ENCODE measurements at regions not wholly inside any gene's neighbourhood (a gene's known extent, or its start where the extent isn't known, plus 50 kb on each side); places are given as distances from the start of the nearest gene placed in this dataset.

GRCh38 chr2:13230221-13230620, 513.5 kb downstream of the TRIB2 start:
- no peak overlapping the region for H3K4me3 ChIP-seq (ENCODE audit: low read depth, low read length)
- DNase-seq (ENCODE audit: low read depth, low spot score), result peak; percentile 4
- no peak for TF ChIP-seq CTCF (IDR thresholded peaks at IDR 0.05; ENCODE audit: low read depth, low read length)
- in situ Hi-C loops (cut with HindIII; ENCODE audit: low sequenced_read_pairs), result no loop called here

GRCh38 chr2:13240061-13240460, 523.3 kb downstream of the TRIB2 start:
- no peak overlapping the region for H3K4me3 ChIP-seq (ENCODE audit: low read depth, low read length)
- in situ Hi-C loops (cut with HindIII; ENCODE audit: low sequenced_read_pairs), result no loop called here
- TF ChIP-seq CTCF (IDR thresholded peaks at IDR 0.05; ENCODE audit: low read depth, low read length), result no peak
- no peak for DNase-seq (ENCODE audit: low read depth, low spot score)

- DNase-seq (ENCODE audit: low read depth, low spot score), result no peak
- H3K4me3 ChIP-seq (ENCODE audit: low read depth, low read length), result no peak overlapping the region
- TF ChIP-seq CTCF (IDR thresholded peaks at IDR 0.05; ENCODE audit: low read depth, low read length), result no peak
- in situ Hi-C loops (cut with HindIII; ENCODE audit: low sequenced_read_pairs), result no loop called here
Measured at GRCh38 chr2:13240789-13241487, 524.2 kb downstream of the TRIB2 start.

- no peak overlapping the region for H3K4me3 ChIP-seq (ENCODE audit: low read depth, low read length)
- no peak for TF ChIP-seq CTCF (IDR thresholded peaks at IDR 0.05; ENCODE audit: low read depth, low read length)
- in situ Hi-C loops (cut with HindIII; ENCODE audit: low sequenced_read_pairs), result no loop called here
- no peak for DNase-seq (ENCODE audit: low read depth, low spot score)
Measured at GRCh38 chr2:13252615-13253014, 535.9 kb downstream of the TRIB2 start.

GRCh38 chr2:13255485-13255884, 538.7 kb downstream of the TRIB2 start:
- TF ChIP-seq CTCF (IDR thresholded peaks at IDR 0.05; ENCODE audit: low read depth, low read length), result no peak
- in situ Hi-C loops (cut with HindIII; ENCODE audit: low sequenced_read_pairs), result no loop called here
- H3K4me3 ChIP-seq (ENCODE audit: low read depth, low read length), result no peak overlapping the region
- no peak for DNase-seq (ENCODE audit: low read depth, low spot score)

GRCh38 chr2:13260402-13260801, 543.7 kb downstream of the TRIB2 start:
- DNase-seq (ENCODE audit: low read depth, low spot score), result peak; percentile 1
- no peak overlapping the region for H3K4me3 ChIP-seq (ENCODE audit: low read depth, low read length)
- in situ Hi-C loops (cut with HindIII; ENCODE audit: low sequenced_read_pairs), result no loop called here
- no peak for TF ChIP-seq CTCF (IDR thresholded peaks at IDR 0.05; ENCODE audit: low read depth, low read length)

Data from astrocyte of the spinal cord (primary cell).